GM18508 (cell line): ENCODE measurements at regions not wholly inside any gene's neighbourhood (a gene's known extent, or its start where the extent isn't known, plus 50 kb on each side); places are given as distances from the start of the nearest gene placed in this dataset.

Experiments
- ATAC-seq: cut with Tn5 transposase; IDR thresholded peaks from one replicate; pipeline ENCODE4 v1.9.1; 2021; ENCODE audit warnings: moderate number of reproducible peaks; ENCODE audit not compliant: insufficient read depth, unreplicated experiment

GRCh38 chr5:60287174-60287771, 393.7 kb upstream of the PDE4D start:
- ATAC-seq: peak; percentile 97

- ATAC-seq: no peak
Measured at GRCh38 chr5:60285910-60286309, 392.4 kb upstream of the PDE4D start.

- no peak for ATAC-seq
Measured at GRCh38 chr5:60280943-60281342, 387.4 kb upstream of the PDE4D start.

GRCh38 chr5:60277941-60278340, 384.4 kb upstream of the PDE4D start:
- no peak for ATAC-seq

GRCh38 chr5:60274747-60275146, 381.2 kb upstream of the PDE4D start:
- no peak for ATAC-seq

- ATAC-seq: no peak
Measured at GRCh38 chr5:60271517-60271916, 378.0 kb upstream of the PDE4D start.

GRCh38 chr5:60267907-60268306, 374.4 kb upstream of the PDE4D start:
- no peak for ATAC-seq

GRCh38 chr5:60263346-60263745, 369.8 kb upstream of the PDE4D start:
- ATAC-seq: no peak

GRCh38 chr5:60262576-60263295, 369.2 kb upstream of the PDE4D start:
- no peak for ATAC-seq

GRCh38 chr5:60261732-60262131, 368.2 kb upstream of the PDE4D start:
- no peak for ATAC-seq

GRCh38 chr5:60260658-60261057, 367.1 kb upstream of the PDE4D start:
- no peak for ATAC-seq

GRCh38 chr5:60259730-60260129, 366.2 kb upstream of the PDE4D start:
- no peak for ATAC-seq

GRCh38 chr5:60257596-60258271, 364.2 kb upstream of the PDE4D start:
- ATAC-seq: no peak

- ATAC-seq: no peak
Measured at GRCh38 chr5:60256546-60256945, 363.0 kb upstream of the PDE4D start.

- peak; percentile 89 for ATAC-seq
Measured at GRCh38 chr5:60248901-60249300, 355.4 kb upstream of the PDE4D start.

- ATAC-seq: no peak
Measured at GRCh38 chr5:60243713-60244112, 350.2 kb upstream of the PDE4D start.

GRCh38 chr5:60232036-60232795, 338.7 kb upstream of the PDE4D start:
- no peak for ATAC-seq

GRCh38 chr5:60230456-60230855, 336.9 kb upstream of the PDE4D start:
- no peak for ATAC-seq

- no peak for ATAC-seq
Measured at GRCh38 chr5:60229691-60230185, 336.2 kb upstream of the PDE4D start.

GRCh38 chr5:60228676-60229075, 335.1 kb upstream of the PDE4D start:
- no peak for ATAC-seq

- ATAC-seq: no peak
Measured at GRCh38 chr5:60226128-60226527, 332.6 kb upstream of the PDE4D start.
